ENCODE measurements at regions not wholly inside any gene's neighbourhood (a gene's known extent, or its start where the extent isn't known, plus 50 kb on each side); places are given as distances from the start of the nearest gene placed in this dataset.
"Not testable (repeated sequence)": the region's sequence is repeated elsewhere in the genome, so short reads cannot be mapped to it uniquely, and the experiment has no call there.

DNA sequence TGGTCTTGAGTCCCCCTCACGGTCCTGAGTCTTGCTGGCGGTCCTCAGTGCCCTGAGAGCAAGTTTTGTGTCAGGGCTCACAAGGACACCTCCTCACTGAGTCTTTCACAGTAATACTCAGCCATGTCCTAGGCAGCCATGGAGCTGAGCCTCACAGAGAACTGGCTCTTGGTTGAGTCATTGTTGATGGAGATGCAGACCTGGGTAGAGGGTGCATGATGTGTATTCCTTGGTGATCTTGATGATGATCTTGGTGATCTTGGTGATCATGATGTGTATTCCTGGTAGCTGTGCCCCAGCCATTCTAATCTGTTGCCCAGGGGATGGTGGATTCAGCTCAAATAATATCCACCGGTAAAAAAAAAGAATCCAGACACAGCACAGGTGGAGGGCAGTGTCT, 495.4 kb downstream of the TMEM121 start:
- Mint-ChIP-seq H3K27me3 (no peaks in the 10 kb centered on the region), H3K27ac (no peak overlapping the region), H3K9me3 (no peaks in the 10 kb centered on the region), H3K4me1 (no peaks in the 10 kb centered on the region), H3K4me3 (no peak overlapping the region), H3K36me3 (ENCODE audit: low read depth) (no peaks in the 10 kb centered on the region)
- intact Hi-C loops (cut with micrococcal nuclease): no loop called here
- no peak for DNase-seq
- CTCF ChIA-PET: no interaction called here
- no peak for ATAC-seq (ENCODE audit: low read depth)
- POLR2A ChIA-PET: no interaction called here
- TF ChIP-seq, protein P1, sequence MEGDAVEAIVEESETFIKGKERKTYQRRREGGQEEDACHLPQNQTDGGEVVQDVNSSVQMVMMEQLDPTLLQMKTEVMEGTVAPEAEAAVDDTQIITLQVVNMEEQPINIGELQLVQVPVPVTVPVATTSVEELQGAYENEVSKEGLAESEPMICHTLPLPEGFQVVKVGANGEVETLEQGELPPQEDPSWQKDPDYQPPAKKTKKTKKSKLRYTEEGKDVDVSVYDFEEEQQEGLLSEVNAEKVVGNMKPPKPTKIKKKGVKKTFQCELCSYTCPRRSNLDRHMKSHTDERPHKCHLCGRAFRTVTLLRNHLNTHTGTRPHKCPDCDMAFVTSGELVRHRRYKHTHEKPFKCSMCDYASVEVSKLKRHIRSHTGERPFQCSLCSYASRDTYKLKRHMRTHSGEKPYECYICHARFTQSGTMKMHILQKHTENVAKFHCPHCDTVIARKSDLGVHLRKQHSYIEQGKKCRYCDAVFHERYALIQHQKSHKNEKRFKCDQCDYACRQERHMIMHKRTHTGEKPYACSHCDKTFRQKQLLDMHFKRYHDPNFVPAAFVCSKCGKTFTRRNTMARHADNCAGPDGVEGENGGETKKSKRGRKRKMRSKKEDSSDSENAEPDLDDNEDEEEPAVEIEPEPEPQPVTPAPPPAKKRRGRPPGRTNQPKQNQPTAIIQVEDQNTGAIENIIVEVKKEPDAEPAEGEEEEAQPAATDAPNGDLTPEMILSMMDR (IDR thresholded peaks at IDR 0.05): no peak

- H3K27ac Mint-ChIP-seq; H3K27me3 Mint-ChIP-seq; POLR2A ChIA-PET; H3K36me3 Mint-ChIP-seq (ENCODE audit: low read depth); DNase-seq; H3K9me3 Mint-ChIP-seq; CTCF ChIA-PET; H3K4me1 Mint-ChIP-seq; ATAC-seq (ENCODE audit: low read depth); intact Hi-C loops (cut with micrococcal nuclease); H3K4me3 Mint-ChIP-seq: not testable (repeated sequence)
Observed at GRCh38 chr14:106022648-106023047, 496.3 kb downstream of the TMEM121 start.

- Mint-ChIP-seq H3K4me1 (no peaks in the 10 kb centered on the region), H3K36me3 (ENCODE audit: low read depth) (no peaks in the 10 kb centered on the region), H3K27me3 (no peaks in the 10 kb centered on the region), H3K27ac (no peak overlapping the region), H3K9me3 (no peaks in the 10 kb centered on the region), H3K4me3 (no peak overlapping the region)
- TF ChIP-seq, protein P1 (IDR thresholded peaks at IDR 0.05): no peak
- intact Hi-C loops (cut with micrococcal nuclease): no loop called here
- no peak for ATAC-seq (ENCODE audit: low read depth)
- ChIA-PET CTCF (no interaction called here), POLR2A (no interaction called here)
- no peak for DNase-seq
Observed at GRCh38 chr14:106023411-106023810, 497.0 kb downstream of the TMEM121 start.

DNA sequence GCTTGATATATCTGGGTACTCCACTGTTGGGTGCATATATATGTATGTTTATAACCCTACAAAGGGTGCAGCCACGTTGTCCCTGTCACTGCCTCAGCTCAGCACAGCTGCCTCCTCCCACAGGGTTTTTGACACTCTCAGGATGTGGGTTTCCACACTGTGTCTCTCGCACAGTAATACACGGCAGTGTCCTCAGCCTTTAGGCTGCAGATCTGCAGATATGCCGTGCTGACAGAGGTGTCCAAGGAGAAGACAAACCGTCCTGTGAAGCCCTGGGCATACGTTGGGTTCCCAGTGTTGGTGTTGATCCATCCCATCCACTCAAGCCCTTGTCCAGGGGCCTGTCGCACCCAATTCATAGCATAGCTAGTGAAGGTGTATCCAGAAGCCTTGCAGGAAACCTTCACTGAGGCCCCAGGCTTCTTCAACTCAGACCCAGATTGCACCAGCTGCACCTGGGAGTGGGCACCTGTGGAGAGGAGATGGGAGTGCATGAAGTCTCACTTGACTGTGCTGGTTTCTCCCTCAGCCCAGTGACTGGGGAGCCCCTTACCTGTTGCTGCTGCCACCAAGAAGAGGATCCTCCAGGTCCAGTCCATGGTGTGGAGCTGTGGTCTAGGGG, 498.7 kb downstream of the TMEM121 start:
- ATAC-seq (ENCODE audit: low read depth) (no peak), DNase-seq (no peak)
- Mint-ChIP-seq H3K27me3 (no peaks in the 10 kb centered on the region), H3K36me3 (ENCODE audit: low read depth) (no peaks in the 10 kb centered on the region), H3K4me3 (no peak overlapping the region), H3K9me3 (no peaks in the 10 kb centered on the region), H3K4me1 (no peaks in the 10 kb centered on the region), H3K27ac (no peak overlapping the region)
- TF ChIP-seq, protein P1 (IDR thresholded peaks at IDR 0.05): no peak
- CTCF ChIA-PET: no interaction called here
- intact Hi-C loops (cut with micrococcal nuclease): no loop called here
- POLR2A ChIA-PET: interaction anchor here (0.8 to 1.3 kb wide), 3 partner anchors 162 to 165 kb away, joined by 3 to 5 read pairs (median 5); no protein-coding TSS in a partner anchor

- ATAC-seq (ENCODE audit: low read depth) (no peak), DNase-seq (no peak)
- no peaks in the 10 kb centered on the region for H3K27me3 Mint-ChIP-seq
- no peak overlapping the region for H3K27ac Mint-ChIP-seq
- intact Hi-C loops (cut with micrococcal nuclease): no loop called here
- no peaks in the 10 kb centered on the region for H3K36me3 Mint-ChIP-seq (ENCODE audit: low read depth)
- H3K9me3 Mint-ChIP-seq: no peaks in the 10 kb centered on the region
- TF ChIP-seq, protein P1 (IDR thresholded peaks at IDR 0.05): no peak
- POLR2A ChIA-PET: interaction anchor here (0.8 to 1.3 kb wide), 3 partner anchors 163 to 166 kb away, joined by 3 to 5 read pairs (median 5); no protein-coding TSS in a partner anchor
- no peak overlapping the region for H3K4me3 Mint-ChIP-seq
- H3K4me1 Mint-ChIP-seq: no peaks in the 10 kb centered on the region
- CTCF ChIA-PET: no interaction called here
Observed at GRCh38 chr14:106026026-106026425, 499.6 kb downstream of the TMEM121 start.

DNA sequence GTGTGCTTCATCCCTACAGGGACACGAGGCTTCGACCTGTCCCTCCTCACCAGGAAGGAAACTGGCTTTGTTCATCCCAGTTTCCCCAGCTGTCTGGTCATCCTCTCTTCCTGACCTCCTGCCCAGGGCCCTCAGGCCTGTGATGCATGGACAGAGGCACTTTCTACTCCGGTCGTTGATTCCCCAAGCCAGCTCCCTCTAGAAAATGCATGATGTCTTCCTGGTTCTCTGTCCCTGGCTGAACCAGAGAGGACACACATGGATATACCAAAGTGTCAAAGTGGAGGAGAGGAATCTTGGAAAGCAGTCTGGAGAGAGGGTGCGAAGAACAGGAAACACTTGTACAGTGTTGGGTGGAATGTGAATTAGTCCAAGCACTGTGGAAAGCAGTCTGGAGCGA, 501.4 kb downstream of the TMEM121 start:
- DNase-seq; H3K4me3 Mint-ChIP-seq; H3K27me3 Mint-ChIP-seq; ATAC-seq (ENCODE audit: low read depth); H3K4me1 Mint-ChIP-seq; H3K36me3 Mint-ChIP-seq (ENCODE audit: low read depth); CTCF ChIA-PET; H3K9me3 Mint-ChIP-seq; H3K27ac Mint-ChIP-seq; POLR2A ChIA-PET; intact Hi-C loops (cut with micrococcal nuclease): not testable (repeated sequence)
